GM20000 (cell line): ENCODE measurements at regions not wholly inside any gene's neighbourhood (a gene's known extent, or its start where the extent isn't known, plus 50 kb on each side); places are given as distances from the start of the nearest gene placed in this dataset.

Experiments used
- DNase-seq: peaks from one replicate; pipeline ENCODE4 v3.0.0; 2012; ENCODE audit warnings: low spot score
- CTCF ChIP-seq: IDR thresholded peaks from 2 replicates; pipeline ENCODE4 v1.5.1; 2012; ENCODE audit warnings: mild to moderate bottlenecking, control low read depth; ENCODE audit errors: extremely low read depth, missing control alignments

DNA sequence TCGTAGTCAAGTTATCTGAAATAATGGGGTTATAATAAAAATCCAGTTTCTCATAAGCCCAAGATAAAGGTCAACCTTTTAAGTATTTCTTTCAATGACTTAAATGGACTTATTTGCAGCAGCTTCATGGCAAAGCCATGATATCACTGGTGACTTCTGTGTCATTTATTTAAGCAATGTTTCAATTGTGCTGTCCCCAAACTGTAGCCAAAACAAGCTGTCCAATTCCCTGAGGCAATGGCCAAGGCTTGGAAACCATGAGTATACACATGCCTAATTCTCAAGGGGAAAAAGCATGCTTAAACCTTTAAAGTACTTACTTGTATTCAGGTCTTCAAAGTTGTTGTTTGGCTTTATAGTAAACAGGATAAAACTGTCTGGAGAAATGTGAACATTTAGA is 376.4 kb upstream of the TNC start:
- TF ChIP-seq CTCF: no peak
- no peak for DNase-seq

- DNase-seq: no peak
- no peak for TF ChIP-seq CTCF
Observed at GRCh38 chr9:115495052-115495635, 377.2 kb upstream of the TNC start.

DNA sequence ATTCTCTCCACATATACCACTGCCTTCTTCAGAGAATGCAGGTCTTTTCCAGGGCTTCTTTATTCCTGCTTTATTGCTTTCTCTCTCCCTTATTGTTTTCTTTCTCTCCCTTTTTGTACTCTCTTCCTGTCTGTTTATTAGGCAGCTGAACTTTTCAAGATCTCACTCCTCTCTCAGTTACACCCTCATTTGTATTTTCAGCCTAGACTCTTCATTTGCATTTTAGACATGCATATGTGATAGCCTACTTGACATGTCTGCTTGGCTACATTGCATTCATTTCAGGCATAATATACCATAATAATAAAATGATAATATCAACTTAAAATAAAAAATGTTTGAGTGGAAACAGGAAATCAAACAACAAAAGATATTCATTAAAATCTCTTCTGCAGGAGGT is 377.9 kb upstream of the TNC start:
- TF ChIP-seq CTCF: no peak
- no peak for DNase-seq

DNA sequence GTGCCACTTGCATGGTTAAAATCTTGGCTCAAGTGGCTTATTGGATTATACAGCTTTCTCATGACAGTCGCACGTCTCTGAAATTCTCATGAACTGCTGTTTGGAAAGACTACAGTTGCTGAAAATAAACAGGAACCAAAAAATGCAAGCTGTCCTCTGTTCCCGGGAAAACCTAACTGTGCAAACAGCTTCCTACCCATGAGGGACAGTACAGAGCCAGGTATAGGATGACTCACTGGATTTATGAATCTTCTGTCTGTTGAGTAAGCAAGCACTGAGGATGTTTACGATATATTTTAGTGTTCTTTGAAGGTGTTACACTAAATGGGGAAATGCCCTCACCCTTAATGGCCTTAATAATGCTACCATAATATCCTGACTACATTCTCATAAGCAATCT is 380.3 kb upstream of the TNC start:
- no peak for DNase-seq

DNA sequence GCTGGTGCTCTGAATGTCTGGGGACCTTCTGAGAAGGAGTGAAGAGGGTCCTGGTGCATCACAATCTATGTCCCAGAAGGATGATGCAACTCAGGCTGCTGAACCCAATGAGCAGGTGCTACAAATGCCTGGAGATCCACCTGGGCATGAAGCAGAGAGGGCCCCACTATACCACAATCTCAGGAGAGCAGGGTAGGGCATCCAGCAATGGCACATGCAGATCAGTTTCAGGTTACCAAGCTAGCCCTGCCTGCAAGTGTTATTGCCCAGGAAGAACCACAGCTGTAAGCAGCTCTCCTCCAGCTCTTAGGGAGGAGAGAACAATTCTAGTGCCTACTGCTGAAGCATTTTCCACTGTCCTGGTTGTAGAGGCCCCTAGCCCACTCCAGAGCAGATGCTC is 389.2 kb upstream of the TNC start:
- DNase-seq: no peak
- no peak for TF ChIP-seq CTCF

More for the DNA sequence above, 380.3 kb upstream of the TNC start:
- TF ChIP-seq CTCF: no peak

GRCh38 chr9:115513148-115513547 is 395.2 kb upstream of the TNC start:
- no peak for TF ChIP-seq CTCF
- DNase-seq: no peak

DNA sequence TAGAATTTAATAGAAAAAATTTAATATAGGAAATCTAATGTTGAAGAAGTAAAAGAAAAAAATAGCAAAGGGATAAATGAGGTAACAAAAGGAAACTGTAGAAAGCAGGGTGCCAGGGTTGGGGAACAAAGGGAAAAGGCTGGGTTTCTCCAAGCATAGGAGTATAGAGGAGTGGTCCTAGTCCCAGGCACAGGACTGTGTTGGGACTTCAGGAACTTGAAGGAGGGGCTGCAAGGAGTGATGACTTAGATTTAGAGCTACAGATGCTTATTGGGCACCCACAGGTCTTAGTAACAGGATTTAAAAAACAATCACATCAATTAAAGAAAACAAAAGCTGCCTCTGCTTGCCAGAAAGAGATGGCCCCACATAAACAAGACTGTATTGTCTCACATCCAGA is 396.5 kb upstream of the TNC start:
- DNase-seq: no peak
- TF ChIP-seq CTCF: no peak
